ENCODE measurements at regions not wholly inside any gene's neighbourhood (a gene's known extent, or its start where the extent isn't known, plus 50 kb on each side); places are given as distances from the start of the nearest gene placed in this dataset.

DNA sequence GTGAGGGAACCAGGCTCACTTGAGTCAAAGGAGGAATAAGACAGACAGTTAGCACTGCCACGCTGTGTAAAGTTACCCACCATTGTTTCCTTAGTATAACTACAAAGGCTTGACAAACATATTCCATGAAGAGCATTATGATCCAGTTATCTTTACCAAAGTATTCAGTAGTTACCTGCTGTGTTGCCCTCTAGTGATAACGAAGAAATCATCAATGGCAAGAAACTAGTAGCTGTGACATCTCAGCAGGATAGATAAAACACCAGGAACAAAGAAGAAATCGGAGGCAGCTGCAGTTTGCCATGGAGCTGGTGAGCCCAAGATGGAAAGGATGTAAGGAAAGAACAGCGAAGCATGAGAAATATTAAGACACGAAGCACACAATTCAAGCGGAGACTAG is 215.3 kb upstream of the FSHR start:
- TF ChIP-seq, protein P1, sequence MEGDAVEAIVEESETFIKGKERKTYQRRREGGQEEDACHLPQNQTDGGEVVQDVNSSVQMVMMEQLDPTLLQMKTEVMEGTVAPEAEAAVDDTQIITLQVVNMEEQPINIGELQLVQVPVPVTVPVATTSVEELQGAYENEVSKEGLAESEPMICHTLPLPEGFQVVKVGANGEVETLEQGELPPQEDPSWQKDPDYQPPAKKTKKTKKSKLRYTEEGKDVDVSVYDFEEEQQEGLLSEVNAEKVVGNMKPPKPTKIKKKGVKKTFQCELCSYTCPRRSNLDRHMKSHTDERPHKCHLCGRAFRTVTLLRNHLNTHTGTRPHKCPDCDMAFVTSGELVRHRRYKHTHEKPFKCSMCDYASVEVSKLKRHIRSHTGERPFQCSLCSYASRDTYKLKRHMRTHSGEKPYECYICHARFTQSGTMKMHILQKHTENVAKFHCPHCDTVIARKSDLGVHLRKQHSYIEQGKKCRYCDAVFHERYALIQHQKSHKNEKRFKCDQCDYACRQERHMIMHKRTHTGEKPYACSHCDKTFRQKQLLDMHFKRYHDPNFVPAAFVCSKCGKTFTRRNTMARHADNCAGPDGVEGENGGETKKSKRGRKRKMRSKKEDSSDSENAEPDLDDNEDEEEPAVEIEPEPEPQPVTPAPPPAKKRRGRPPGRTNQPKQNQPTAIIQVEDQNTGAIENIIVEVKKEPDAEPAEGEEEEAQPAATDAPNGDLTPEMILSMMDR (IDR thresholded peaks at IDR 0.05), result no peak
- TF ChIP-seq POLR2A (IDR thresholded peaks at IDR 0.05) (no peak), EP300 (IDR thresholded peaks at IDR 0.05) (no peak)

Measured in ovary (tissue), 3 donors.